Skeletal muscle satellite cell (primary cell): ENCODE measurements at regions not wholly inside any gene's neighbourhood (a gene's known extent, or its start where the extent isn't known, plus 50 kb on each side); places are given as distances from the start of the nearest gene placed in this dataset.

Experiments used
- H3K27me3 ChIP-seq: 2 replicates; pipeline ENCODE4 v1.7.0; 2013; ENCODE audit warnings: low read length; ENCODE audit not compliant: control insufficient read depth, insufficient read depth
- H3K36me3 ChIP-seq: 2 replicates; pipeline ENCODE4 v1.7.0; 2013; ENCODE audit warnings: mild to moderate bottlenecking, control low read depth, low read length; ENCODE audit not compliant: insufficient read depth
- H3K4me1 ChIP-seq: 2 replicates; pipeline ENCODE4 v1.7.0; 2013; ENCODE audit warnings: low read length; ENCODE audit not compliant: control insufficient read depth, insufficient read depth
- H3K4me2 ChIP-seq: 2 replicates; pipeline ENCODE4 v1.7.0; 2013; ENCODE audit warnings: mild to moderate bottlenecking, low read length
- H3K4me3 ChIP-seq: 2 replicates; pipeline ENCODE4 v1.7.0; 2013; ENCODE audit warnings: low read length
- H3K9ac ChIP-seq: 2 replicates; pipeline ENCODE4 v1.7.0; 2013; ENCODE audit warnings: mild to moderate bottlenecking, low read depth, low read length, moderate library complexity
- H3K9me3 ChIP-seq: replicated peaks from 2 replicates; pipeline ENCODE4 v1.7.0; 2013; ENCODE audit warnings: mild to moderate bottlenecking, control low read depth, low read length

GRCh38 chr2:66242099-66242789, 192.7 kb upstream of the MEIS1 start:
- no peaks in the 10 kb centered on the region for H3K36me3 ChIP-seq
- H3K4me3 ChIP-seq: no peak overlapping the region
- H3K27me3 ChIP-seq: peaks cover 5% of the 10 kb centered on the region
- no peak overlapping the region for H3K4me2 ChIP-seq
- H3K4me1 ChIP-seq: no peaks in the 10 kb centered on the region
- no peaks in the 10 kb centered on the region for H3K9me3 ChIP-seq
- no peak overlapping the region for H3K9ac ChIP-seq

GRCh38 chr2:66240286-66240685, 194.6 kb upstream of the MEIS1 start:
- Histone ChIP-seq H3K27me3 (peaks cover 5% of the 10 kb centered on the region), H3K4me2 (no peak overlapping the region), H3K4me3 (no peak overlapping the region), H3K9ac (no peak overlapping the region), H3K36me3 (no peaks in the 10 kb centered on the region), H3K9me3 (no peaks in the 10 kb centered on the region), H3K4me1 (no peaks in the 10 kb centered on the region)

- Histone ChIP-seq H3K4me1 (no peaks in the 10 kb centered on the region), H3K9ac (no peak overlapping the region), H3K4me3 (no peak overlapping the region), H3K9me3 (no peaks in the 10 kb centered on the region), H3K36me3 (no peaks in the 10 kb centered on the region), H3K4me2 (no peak overlapping the region), H3K27me3 (peaks cover 5% of the 10 kb centered on the region)
Observed at GRCh38 chr2:66239655-66240054, 195.3 kb upstream of the MEIS1 start.

GRCh38 chr2:66237803-66238379, 197.0 kb upstream of the MEIS1 start:
- Histone ChIP-seq H3K36me3 (no peaks in the 10 kb centered on the region), H3K4me1 (no peaks in the 10 kb centered on the region), H3K4me2 (no peak overlapping the region), H3K4me3 (no peak overlapping the region), H3K27me3 (peaks cover 5% of the 10 kb centered on the region), H3K9ac (no peak overlapping the region), H3K9me3 (no peaks in the 10 kb centered on the region)

GRCh38 chr2:66236816-66237802, 197.8 kb upstream of the MEIS1 start:
- Histone ChIP-seq H3K4me1 (no peaks in the 10 kb centered on the region), H3K27me3 (peaks cover 5% of the 10 kb centered on the region), H3K4me2 (no peak overlapping the region), H3K4me3 (no peak overlapping the region), H3K36me3 (no peaks in the 10 kb centered on the region), H3K9ac (no peak overlapping the region), H3K9me3 (no peaks in the 10 kb centered on the region)

GRCh38 chr2:66236067-66236685, 198.7 kb upstream of the MEIS1 start:
- H3K36me3 ChIP-seq: no peaks in the 10 kb centered on the region
- H3K4me2 ChIP-seq: no peak overlapping the region
- H3K27me3 ChIP-seq: peaks cover 5% of the 10 kb centered on the region
- H3K4me3 ChIP-seq: no peak overlapping the region
- H3K4me1 ChIP-seq: no peaks in the 10 kb centered on the region
- H3K9me3 ChIP-seq: no peaks in the 10 kb centered on the region
- no peak overlapping the region for H3K9ac ChIP-seq

- Histone ChIP-seq H3K4me1 (no peaks in the 10 kb centered on the region), H3K36me3 (no peaks in the 10 kb centered on the region), H3K9me3 (no peaks in the 10 kb centered on the region), H3K27me3 (peaks cover 5% of the 10 kb centered on the region), H3K4me3 (no peak overlapping the region), H3K4me2 (no peak overlapping the region), H3K9ac (no peak overlapping the region)
Observed at GRCh38 chr2:66235428-66235827, 199.5 kb upstream of the MEIS1 start.

GRCh38 chr2:66233981-66234380, 200.9 kb upstream of the MEIS1 start:
- Histone ChIP-seq H3K9me3 (no peaks in the 10 kb centered on the region), H3K4me3 (no peak overlapping the region), H3K4me2 (no peak overlapping the region), H3K36me3 (no peaks in the 10 kb centered on the region), H3K9ac (no peak overlapping the region), H3K4me1 (no peaks in the 10 kb centered on the region), H3K27me3 (no peaks in the 10 kb centered on the region)

- Histone ChIP-seq H3K4me3 (no peak overlapping the region), H3K36me3 (no peaks in the 10 kb centered on the region), H3K4me1 (no peaks in the 10 kb centered on the region), H3K4me2 (no peak overlapping the region), H3K9ac (no peak overlapping the region), H3K9me3 (no peaks in the 10 kb centered on the region), H3K27me3 (no peaks in the 10 kb centered on the region)
Observed at GRCh38 chr2:66228128-66228547, 206.8 kb upstream of the MEIS1 start.

- no peaks in the 10 kb centered on the region for H3K27me3 ChIP-seq
- H3K9me3 ChIP-seq: no peaks in the 10 kb centered on the region
- H3K4me3 ChIP-seq: no peak overlapping the region
- no peak overlapping the region for H3K4me2 ChIP-seq
- H3K9ac ChIP-seq: no peak overlapping the region
- no peaks in the 10 kb centered on the region for H3K36me3 ChIP-seq
- no peaks in the 10 kb centered on the region for H3K4me1 ChIP-seq
Observed at GRCh38 chr2:66217039-66217585, 217.8 kb upstream of the MEIS1 start.

- Histone ChIP-seq H3K27me3 (no peaks in the 10 kb centered on the region), H3K4me1 (no peaks in the 10 kb centered on the region), H3K9ac (no peak overlapping the region), H3K4me2 (no peak overlapping the region), H3K36me3 (no peaks in the 10 kb centered on the region), H3K9me3 (no peaks in the 10 kb centered on the region), H3K4me3 (no peak overlapping the region)
Observed at GRCh38 chr2:66212749-66213148, 222.2 kb upstream of the MEIS1 start.
